WTC11 (cell line): ENCODE measurements at regions not wholly inside any gene's neighbourhood (a gene's known extent, or its start where the extent isn't known, plus 50 kb on each side); places are given as distances from the start of the nearest gene placed in this dataset.

Experiments used
- ATAC-seq: fragments of 200-7000 bp; cut with Tn5 transposase; 2 replicates; pipeline ENCODE4 v1.10.0; 2021; ENCODE audit warnings: mild to moderate bottlenecking, moderate library complexity
- CTCF ChIA-PET: fragments of 300-600 bp; sonication (Branson Sonifier 250); formaldehyde crosslinking; loops from one replicate; lab custom pipeline; 2021; ENCODE audit warnings: antibody characterized with exemption; lab: Charles Lee
- POLR2A ChIA-PET: fragments of 350-600 bp; sonication (Branson Sonifier 250); formaldehyde crosslinking; loops from one replicate; lab custom pipeline; 2021; ENCODE audit warnings: antibody characterized with exemption; lab: Charles Lee
- DNase-seq: peaks from one replicate; pipeline ENCODE4 v3.0.0; 2021; ENCODE audit warnings: low spot score
- H3K27ac Mint-ChIP-seq: 2 replicates; pipeline ENCODE4 v1.8.0; 2021; ENCODE audit warnings: mixed read lengths
- H3K27me3 Mint-ChIP-seq: 2 replicates; pipeline ENCODE4 v1.8.0; 2021; ENCODE audit warnings: low read depth, mild to moderate bottlenecking, moderate library complexity, mixed read lengths
- H3K36me3 Mint-ChIP-seq: 2 replicates; pipeline ENCODE4 v1.8.0; 2021; ENCODE audit warnings: mixed read lengths
- H3K4me1 Mint-ChIP-seq: 2 replicates; pipeline ENCODE4 v1.8.0; 2022; ENCODE audit warnings: mixed read lengths
- H3K4me3 Mint-ChIP-seq: 2 replicates; pipeline ENCODE4 v1.8.0; 2021; ENCODE audit warnings: mild to moderate bottlenecking, moderate library complexity, mixed read lengths
- H3K9me3 Mint-ChIP-seq: 2 replicates; pipeline ENCODE4 v1.8.0; 2021; ENCODE audit warnings: mixed read lengths
- ATF2 ChIP-seq: sonication (generic); formaldehyde crosslinking; IDR thresholded peaks from 2 replicates; pipeline ENCODE4 v1.8.1; 2022; ENCODE audit warnings: low read depth, missing genetic modification reagents, borderline replicate concordance
- FOXK1 ChIP-seq: sonication (generic); formaldehyde crosslinking; IDR thresholded peaks from 2 replicates; pipeline ENCODE4 v1.8.0; 2022; ENCODE audit warnings: mild to moderate bottlenecking, moderate library complexity, missing genetic modification reagents
- GTF2I ChIP-seq: fragments of 250-450 bp; sonication (Bioruptor Pico); conservative IDR thresholded peaks from 2 replicates; pipeline ENCODE4 v1.4.0; 2021; ENCODE audit warnings: mild to moderate bottlenecking
- MAX ChIP-seq: sonication (generic); formaldehyde crosslinking; IDR thresholded peaks from 2 replicates; pipeline ENCODE4 v1.8.0; 2022; ENCODE audit warnings: mild to moderate bottlenecking, missing genetic modification reagents
- NFE2L1 ChIP-seq: sonication (generic); formaldehyde crosslinking; IDR thresholded peaks from 2 replicates; pipeline ENCODE4 v1.8.1; 2023; ENCODE audit warnings: missing genetic modification reagents
- NR1H2 ChIP-seq: sonication (generic); formaldehyde crosslinking; IDR thresholded peaks from 2 replicates; pipeline ENCODE4 v1.9.0; 2021; ENCODE audit warnings: mild to moderate bottlenecking, moderate library complexity, missing genetic modification reagents
- OVOL2 ChIP-seq: fragments of 250-450 bp; sonication (Bioruptor Pico); IDR thresholded peaks from 2 replicates; pipeline ENCODE4 v1.9.0; 2021; ENCODE audit warnings: mild to moderate bottlenecking, borderline replicate concordance
- SMAD3 ChIP-seq: sonication (generic); formaldehyde crosslinking; IDR thresholded peaks from 2 replicates; pipeline ENCODE4 v1.8.0; 2022; ENCODE audit warnings: missing genetic modification reagents, mild to moderate bottlenecking, borderline replicate concordance
- ZNF138 ChIP-seq: sonication (generic); formaldehyde crosslinking; conservative IDR thresholded peaks from 2 replicates; pipeline ENCODE4 v1.8.1; 2022; ENCODE audit warnings: mild to moderate bottlenecking, moderate library complexity, missing genetic modification reagents
- ZNF263 ChIP-seq: sonication (generic); formaldehyde crosslinking; IDR thresholded peaks from 2 replicates; pipeline ENCODE4 v1.8.1; 2022; ENCODE audit warnings: low read depth, mild to moderate bottlenecking, moderate library complexity, missing genetic modification reagents
- ZNF416 ChIP-seq: fragments of 250-450 bp; sonication (Bioruptor Pico); IDR thresholded peaks from 2 replicates; pipeline ENCODE4 v1.9.0; 2021; ENCODE audit warnings: mild to moderate bottlenecking, inconsistent platforms
- ZNF423 ChIP-seq: fragments of 250-450 bp; sonication (Bioruptor Pico); IDR thresholded peaks from 2 replicates; pipeline ENCODE4 v2.1.2; 2022; ENCODE audit warnings: mild to moderate bottlenecking, moderate library complexity
- TF ChIP-seq, protein P1 (sequence below): sonication (generic); formaldehyde crosslinking; IDR thresholded peaks from 2 replicates; pipeline ENCODE4 v1.8.0; 2022; ENCODE audit warnings: mild to moderate bottlenecking, missing genetic modification reagents
- TF ChIP-seq, protein P2 (sequence below): fragments of 250-450 bp; sonication (Bioruptor Pico); IDR thresholded peaks from 2 replicates; pipeline ENCODE4 v1.9.0; 2021; ENCODE audit warnings: mild to moderate bottlenecking, borderline replicate concordance
- TF ChIP-seq, protein P3 (sequence below): sonication (generic); formaldehyde crosslinking; IDR thresholded peaks from 2 replicates; pipeline ENCODE4 v1.8.0; 2023; ENCODE audit warnings: missing genetic modification reagents, mild to moderate bottlenecking, borderline replicate concordance
- TF ChIP-seq, protein P4 (sequence below): fragments of 250-450 bp; sonication (Bioruptor Pico); IDR thresholded peaks from 2 replicates; pipeline ENCODE4 v1.9.0; 2021; ENCODE audit warnings: moderate library complexity, mild to moderate bottlenecking, inconsistent platforms, borderline replicate concordance

- Mint-ChIP-seq H3K4me1 (no peaks in the 10 kb centered on the region), H3K27me3 (no peaks in the 10 kb centered on the region; the same call in 1 of the 2 replicates), H3K4me3 (no peak overlapping the region), H3K27ac (no peak overlapping the region), H3K9me3 (no peaks in the 10 kb centered on the region), H3K36me3 (no peaks in the 10 kb centered on the region)
- TF ChIP-seq GTF2I (CRISPR knock-in tag), result no peak
- TF ChIP-seq, protein P1, sequence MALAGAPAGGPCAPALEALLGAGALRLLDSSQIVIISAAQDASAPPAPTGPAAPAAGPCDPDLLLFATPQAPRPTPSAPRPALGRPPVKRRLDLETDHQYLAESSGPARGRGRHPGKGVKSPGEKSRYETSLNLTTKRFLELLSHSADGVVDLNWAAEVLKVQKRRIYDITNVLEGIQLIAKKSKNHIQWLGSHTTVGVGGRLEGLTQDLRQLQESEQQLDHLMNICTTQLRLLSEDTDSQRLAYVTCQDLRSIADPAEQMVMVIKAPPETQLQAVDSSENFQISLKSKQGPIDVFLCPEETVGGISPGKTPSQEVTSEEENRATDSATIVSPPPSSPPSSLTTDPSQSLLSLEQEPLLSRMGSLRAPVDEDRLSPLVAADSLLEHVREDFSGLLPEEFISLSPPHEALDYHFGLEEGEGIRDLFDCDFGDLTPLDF, result no peak
- TF ChIP-seq OVOL2, result no peak
- TF ChIP-seq MAX (CRISPR knock-in tag), result no peak
- TF ChIP-seq NR1H2 (CRISPR knock-in tag), result no peak
- TF ChIP-seq, protein P2, sequence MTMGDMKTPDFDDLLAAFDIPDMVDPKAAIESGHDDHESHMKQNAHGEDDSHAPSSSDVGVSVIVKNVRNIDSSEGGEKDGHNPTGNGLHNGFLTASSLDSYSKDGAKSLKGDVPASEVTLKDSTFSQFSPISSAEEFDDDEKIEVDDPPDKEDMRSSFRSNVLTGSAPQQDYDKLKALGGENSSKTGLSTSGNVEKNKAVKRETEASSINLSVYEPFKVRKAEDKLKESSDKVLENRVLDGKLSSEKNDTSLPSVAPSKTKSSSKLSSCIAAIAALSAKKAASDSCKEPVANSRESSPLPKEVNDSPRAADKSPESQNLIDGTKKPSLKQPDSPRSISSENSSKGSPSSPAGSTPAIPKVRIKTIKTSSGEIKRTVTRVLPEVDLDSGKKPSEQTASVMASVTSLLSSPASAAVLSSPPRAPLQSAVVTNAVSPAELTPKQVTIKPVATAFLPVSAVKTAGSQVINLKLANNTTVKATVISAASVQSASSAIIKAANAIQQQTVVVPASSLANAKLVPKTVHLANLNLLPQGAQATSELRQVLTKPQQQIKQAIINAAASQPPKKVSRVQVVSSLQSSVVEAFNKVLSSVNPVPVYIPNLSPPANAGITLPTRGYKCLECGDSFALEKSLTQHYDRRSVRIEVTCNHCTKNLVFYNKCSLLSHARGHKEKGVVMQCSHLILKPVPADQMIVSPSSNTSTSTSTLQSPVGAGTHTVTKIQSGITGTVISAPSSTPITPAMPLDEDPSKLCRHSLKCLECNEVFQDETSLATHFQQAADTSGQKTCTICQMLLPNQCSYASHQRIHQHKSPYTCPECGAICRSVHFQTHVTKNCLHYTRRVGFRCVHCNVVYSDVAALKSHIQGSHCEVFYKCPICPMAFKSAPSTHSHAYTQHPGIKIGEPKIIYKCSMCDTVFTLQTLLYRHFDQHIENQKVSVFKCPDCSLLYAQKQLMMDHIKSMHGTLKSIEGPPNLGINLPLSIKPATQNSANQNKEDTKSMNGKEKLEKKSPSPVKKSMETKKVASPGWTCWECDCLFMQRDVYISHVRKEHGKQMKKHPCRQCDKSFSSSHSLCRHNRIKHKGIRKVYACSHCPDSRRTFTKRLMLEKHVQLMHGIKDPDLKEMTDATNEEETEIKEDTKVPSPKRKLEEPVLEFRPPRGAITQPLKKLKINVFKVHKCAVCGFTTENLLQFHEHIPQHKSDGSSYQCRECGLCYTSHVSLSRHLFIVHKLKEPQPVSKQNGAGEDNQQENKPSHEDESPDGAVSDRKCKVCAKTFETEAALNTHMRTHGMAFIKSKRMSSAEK (CRISPR knock-in tag), result no peak
- TF ChIP-seq ZNF416 (CRISPR knock-in tag), result no peak
- TF ChIP-seq, protein P3, sequence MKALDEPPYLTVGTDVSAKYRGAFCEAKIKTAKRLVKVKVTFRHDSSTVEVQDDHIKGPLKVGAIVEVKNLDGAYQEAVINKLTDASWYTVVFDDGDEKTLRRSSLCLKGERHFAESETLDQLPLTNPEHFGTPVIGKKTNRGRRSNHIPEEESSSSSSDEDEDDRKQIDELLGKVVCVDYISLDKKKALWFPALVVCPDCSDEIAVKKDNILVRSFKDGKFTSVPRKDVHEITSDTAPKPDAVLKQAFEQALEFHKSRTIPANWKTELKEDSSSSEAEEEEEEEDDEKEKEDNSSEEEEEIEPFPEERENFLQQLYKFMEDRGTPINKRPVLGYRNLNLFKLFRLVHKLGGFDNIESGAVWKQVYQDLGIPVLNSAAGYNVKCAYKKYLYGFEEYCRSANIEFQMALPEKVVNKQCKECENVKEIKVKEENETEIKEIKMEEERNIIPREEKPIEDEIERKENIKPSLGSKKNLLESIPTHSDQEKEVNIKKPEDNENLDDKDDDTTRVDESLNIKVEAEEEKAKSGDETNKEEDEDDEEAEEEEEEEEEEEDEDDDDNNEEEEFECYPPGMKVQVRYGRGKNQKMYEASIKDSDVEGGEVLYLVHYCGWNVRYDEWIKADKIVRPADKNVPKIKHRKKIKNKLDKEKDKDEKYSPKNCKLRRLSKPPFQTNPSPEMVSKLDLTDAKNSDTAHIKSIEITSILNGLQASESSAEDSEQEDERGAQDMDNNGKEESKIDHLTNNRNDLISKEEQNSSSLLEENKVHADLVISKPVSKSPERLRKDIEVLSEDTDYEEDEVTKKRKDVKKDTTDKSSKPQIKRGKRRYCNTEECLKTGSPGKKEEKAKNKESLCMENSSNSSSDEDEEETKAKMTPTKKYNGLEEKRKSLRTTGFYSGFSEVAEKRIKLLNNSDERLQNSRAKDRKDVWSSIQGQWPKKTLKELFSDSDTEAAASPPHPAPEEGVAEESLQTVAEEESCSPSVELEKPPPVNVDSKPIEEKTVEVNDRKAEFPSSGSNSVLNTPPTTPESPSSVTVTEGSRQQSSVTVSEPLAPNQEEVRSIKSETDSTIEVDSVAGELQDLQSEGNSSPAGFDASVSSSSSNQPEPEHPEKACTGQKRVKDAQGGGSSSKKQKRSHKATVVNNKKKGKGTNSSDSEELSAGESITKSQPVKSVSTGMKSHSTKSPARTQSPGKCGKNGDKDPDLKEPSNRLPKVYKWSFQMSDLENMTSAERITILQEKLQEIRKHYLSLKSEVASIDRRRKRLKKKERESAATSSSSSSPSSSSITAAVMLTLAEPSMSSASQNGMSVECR (CRISPR knock-in tag), result no peak
- TF ChIP-seq ZNF423 (CRISPR knock-in tag), result no peak
- no peak for TF ChIP-seq ZNF138
- no peak for TF ChIP-seq SMAD3 (CRISPR knock-in tag)
- TF ChIP-seq, protein P4, sequence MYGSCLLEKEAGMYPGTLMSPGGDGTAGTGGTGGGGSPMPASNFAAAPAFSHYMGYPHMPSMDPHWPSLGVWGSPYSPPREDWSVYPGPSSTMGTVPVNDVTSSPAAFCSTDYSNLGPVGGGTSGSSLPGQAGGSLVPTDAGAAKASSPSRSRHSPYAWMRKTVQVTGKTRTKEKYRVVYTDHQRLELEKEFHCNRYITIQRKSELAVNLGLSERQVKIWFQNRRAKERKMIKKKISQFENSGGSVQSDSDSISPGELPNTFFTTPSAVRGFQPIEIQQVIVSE, result no peak
- no peak for TF ChIP-seq NFE2L1
- no peak for TF ChIP-seq ATF2 (CRISPR knock-in tag)
- TF ChIP-seq ZNF263 (CRISPR knock-in tag), result no peak
- TF ChIP-seq FOXK1 (CRISPR knock-in tag), result no peak
- ChIA-PET POLR2A (interaction anchor here (0.6 kb wide), 1 partner anchor 501 kb away, joined by 3 read pairs; no protein-coding TSS in a partner anchor), CTCF (no interaction called here)
- ATAC-seq (no peak), DNase-seq (no peak)
Measured at GRCh38 chr4:27234306-27234899, 373.8 kb downstream of the STIM2 start.
